ENCODE measurements at regions not wholly inside any gene's neighbourhood (a gene's known extent, or its start where the extent isn't known, plus 50 kb on each side); places are given as distances from the start of the nearest gene placed in this dataset.

DNA sequence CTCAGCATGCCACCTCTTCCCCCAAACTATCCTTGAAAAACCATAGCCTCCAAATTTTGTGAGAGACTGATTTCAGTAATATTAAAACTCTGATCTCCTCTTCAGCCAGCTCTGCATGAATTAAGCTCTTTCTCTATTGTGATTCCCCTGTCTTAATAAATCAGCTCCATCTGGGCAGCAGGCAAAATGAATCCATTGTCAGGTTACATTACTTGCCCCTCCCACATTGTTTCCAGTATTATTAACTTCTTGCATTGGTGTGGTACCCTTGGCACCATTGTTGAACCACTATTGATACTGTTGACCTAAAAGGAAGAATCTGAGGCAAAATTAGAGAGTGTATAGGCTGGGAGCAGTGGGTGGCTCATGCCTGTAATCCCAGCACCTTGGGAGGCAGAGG is 512.2 kb upstream of the VRK2 start:
- DNase-seq, result no peak
- TF ChIP-seq SIN3A (IDR thresholded peaks at IDR 0.05; ENCODE audit: borderline replicate concordance, low read depth, low read length) (no peak), FOXM1 (IDR thresholded peaks at IDR 0.05; ENCODE audit: low read depth) (no peak), TAF1 (IDR thresholded peaks at IDR 0.05; ENCODE audit: borderline replicate concordance, low read depth, low read length) (no peak), CHD2 (IDR thresholded peaks at IDR 0.05; ENCODE audit: low read length, partially characterized antibody) (no peak), YY1 (IDR thresholded peaks at IDR 0.05; ENCODE audit: low read depth) (no peak), RFX5 (IDR thresholded peaks at IDR 0.05; ENCODE audit: low read length) (no peak), MEF2A (IDR thresholded peaks at IDR 0.05; ENCODE audit: borderline replicate concordance, low read depth) (no peak), RCOR1 (IDR thresholded peaks at IDR 0.05; ENCODE audit: low read length) (no peak), TCF12 (IDR thresholded peaks at IDR 0.05) (no peak), GATA2 (CRISPR knock-in tag; IDR thresholded peaks at IDR 0.05) (no peak), TEAD4 (IDR thresholded peaks at IDR 0.05; ENCODE audit: borderline replicate concordance, insufficient read depth) (no peak), JUND (IDR thresholded peaks at IDR 0.05) (no peak), FOXJ3 (CRISPR knock-in tag; IDR thresholded peaks at IDR 0.05) (no peak), POLR2AphosphoS5 (IDR thresholded peaks at IDR 0.05; ENCODE audit: low read depth, low read length) (no peak), SMC3 (IDR thresholded peaks at IDR 0.05; ENCODE audit: low read depth, low read length) (no peak)
- TF ChIP-seq, protein P1, sequence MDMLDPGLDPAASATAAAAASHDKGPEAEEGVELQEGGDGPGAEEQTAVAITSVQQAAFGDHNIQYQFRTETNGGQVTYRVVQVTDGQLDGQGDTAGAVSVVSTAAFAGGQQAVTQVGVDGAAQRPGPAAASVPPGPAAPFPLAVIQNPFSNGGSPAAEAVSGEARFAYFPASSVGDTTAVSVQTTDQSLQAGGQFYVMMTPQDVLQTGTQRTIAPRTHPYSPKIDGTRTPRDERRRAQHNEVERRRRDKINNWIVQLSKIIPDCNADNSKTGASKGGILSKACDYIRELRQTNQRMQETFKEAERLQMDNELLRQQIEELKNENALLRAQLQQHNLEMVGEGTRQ (IDR thresholded peaks at IDR 0.05; ENCODE audit: borderline replicate concordance, low read depth, low read length), result no peak
- TF ChIP-seq, protein P2, sequence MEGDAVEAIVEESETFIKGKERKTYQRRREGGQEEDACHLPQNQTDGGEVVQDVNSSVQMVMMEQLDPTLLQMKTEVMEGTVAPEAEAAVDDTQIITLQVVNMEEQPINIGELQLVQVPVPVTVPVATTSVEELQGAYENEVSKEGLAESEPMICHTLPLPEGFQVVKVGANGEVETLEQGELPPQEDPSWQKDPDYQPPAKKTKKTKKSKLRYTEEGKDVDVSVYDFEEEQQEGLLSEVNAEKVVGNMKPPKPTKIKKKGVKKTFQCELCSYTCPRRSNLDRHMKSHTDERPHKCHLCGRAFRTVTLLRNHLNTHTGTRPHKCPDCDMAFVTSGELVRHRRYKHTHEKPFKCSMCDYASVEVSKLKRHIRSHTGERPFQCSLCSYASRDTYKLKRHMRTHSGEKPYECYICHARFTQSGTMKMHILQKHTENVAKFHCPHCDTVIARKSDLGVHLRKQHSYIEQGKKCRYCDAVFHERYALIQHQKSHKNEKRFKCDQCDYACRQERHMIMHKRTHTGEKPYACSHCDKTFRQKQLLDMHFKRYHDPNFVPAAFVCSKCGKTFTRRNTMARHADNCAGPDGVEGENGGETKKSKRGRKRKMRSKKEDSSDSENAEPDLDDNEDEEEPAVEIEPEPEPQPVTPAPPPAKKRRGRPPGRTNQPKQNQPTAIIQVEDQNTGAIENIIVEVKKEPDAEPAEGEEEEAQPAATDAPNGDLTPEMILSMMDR (IDR thresholded peaks at IDR 0.05), result no peak
- TF ChIP-seq, protein P3, sequence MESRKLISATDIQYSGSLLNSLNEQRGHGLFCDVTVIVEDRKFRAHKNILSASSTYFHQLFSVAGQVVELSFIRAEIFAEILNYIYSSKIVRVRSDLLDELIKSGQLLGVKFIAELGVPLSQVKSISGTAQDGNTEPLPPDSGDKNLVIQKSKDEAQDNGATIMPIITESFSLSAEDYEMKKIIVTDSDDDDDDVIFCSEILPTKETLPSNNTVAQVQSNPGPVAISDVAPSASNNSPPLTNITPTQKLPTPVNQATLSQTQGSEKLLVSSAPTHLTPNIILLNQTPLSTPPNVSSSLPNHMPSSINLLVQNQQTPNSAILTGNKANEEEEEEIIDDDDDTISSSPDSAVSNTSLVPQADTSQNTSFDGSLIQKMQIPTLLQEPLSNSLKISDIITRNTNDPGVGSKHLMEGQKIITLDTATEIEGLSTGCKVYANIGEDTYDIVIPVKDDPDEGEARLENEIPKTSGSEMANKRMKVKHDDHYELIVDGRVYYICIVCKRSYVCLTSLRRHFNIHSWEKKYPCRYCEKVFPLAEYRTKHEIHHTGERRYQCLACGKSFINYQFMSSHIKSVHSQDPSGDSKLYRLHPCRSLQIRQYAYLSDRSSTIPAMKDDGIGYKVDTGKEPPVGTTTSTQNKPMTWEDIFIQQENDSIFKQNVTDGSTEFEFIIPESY (IDR thresholded peaks at IDR 0.05; ENCODE audit: borderline replicate concordance, low read depth), result no peak
- TF ChIP-seq, protein P4, sequence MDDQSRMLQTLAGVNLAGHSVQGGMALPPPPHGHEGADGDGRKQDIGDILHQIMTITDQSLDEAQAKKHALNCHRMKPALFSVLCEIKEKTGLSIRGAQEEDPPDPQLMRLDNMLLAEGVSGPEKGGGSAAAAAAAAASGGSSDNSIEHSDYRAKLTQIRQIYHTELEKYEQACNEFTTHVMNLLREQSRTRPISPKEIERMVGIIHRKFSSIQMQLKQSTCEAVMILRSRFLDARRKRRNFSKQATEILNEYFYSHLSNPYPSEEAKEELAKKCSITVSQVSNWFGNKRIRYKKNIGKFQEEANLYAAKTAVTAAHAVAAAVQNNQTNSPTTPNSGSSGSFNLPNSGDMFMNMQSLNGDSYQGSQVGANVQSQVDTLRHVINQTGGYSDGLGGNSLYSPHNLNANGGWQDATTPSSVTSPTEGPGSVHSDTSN (IDR thresholded peaks at IDR 0.05), result no peak
- TF ChIP-seq, protein P5, sequence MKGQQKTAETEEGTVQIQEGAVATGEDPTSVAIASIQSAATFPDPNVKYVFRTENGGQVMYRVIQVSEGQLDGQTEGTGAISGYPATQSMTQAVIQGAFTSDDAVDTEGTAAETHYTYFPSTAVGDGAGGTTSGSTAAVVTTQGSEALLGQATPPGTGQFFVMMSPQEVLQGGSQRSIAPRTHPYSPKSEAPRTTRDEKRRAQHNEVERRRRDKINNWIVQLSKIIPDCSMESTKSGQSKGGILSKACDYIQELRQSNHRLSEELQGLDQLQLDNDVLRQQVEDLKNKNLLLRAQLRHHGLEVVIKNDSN (IDR thresholded peaks at IDR 0.05; ENCODE audit: borderline replicate concordance, low read depth), result no peak
- H3F3A ChIP-seq (replicated peaks; ENCODE audit: insufficient read depth), result no peaks in the 10 kb centered on the region
- no peak overlapping the region for H3K27ac ChIP-seq (ENCODE audit: low read depth in 2 of 2, low read length in 1 of 2)
- H3K4me3 ChIP-seq (ENCODE audit: low read depth in 2 of 2, low read length in 1 of 2), result no peak overlapping the region
- H3K36me3 ChIP-seq (replicated peaks in 1 of 2; ENCODE audit: control insufficient read depth in 1 of 2, insufficient read depth in 2 of 2, low read length in 1 of 2), result no peaks in the 10 kb centered on the region
- H3K27me3 ChIP-seq (ENCODE audit: insufficient read depth), result no peaks in the 10 kb centered on the region
- POLR2A ChIA-PET, result no interaction called here
- H4K20me1 ChIP-seq (ENCODE audit: insufficient read depth), result no peaks in the 10 kb centered on the region
- H3K4me1 ChIP-seq (ENCODE audit: control insufficient read depth in 1 of 2, insufficient read depth in 2 of 2, low read depth in 1 of 2, low read length in 1 of 2), result no peaks in the 10 kb centered on the region
- no peaks in the 10 kb centered on the region for H3K9me2 ChIP-seq
- no peaks in the 10 kb centered on the region for H3K79me2 ChIP-seq (ENCODE audit: insufficient read depth)
- H3K9ac ChIP-seq, result no peak overlapping the region
- no peak overlapping the region for H2AFZ ChIP-seq (ENCODE audit: low read depth)
- CTCF ChIA-PET, result no interaction called here
- H3K9me3 ChIP-seq, result peaks cover 7% of the 10 kb centered on the region; the same call in 1 of the 2 replicates
- H3K4me2 ChIP-seq, result no peak overlapping the region
